ENCODE measurements at regions not wholly inside any gene's neighbourhood (a gene's known extent, or its start where the extent isn't known, plus 50 kb on each side); places are given as distances from the start of the nearest gene placed in this dataset.

- TF ChIP-seq RAD21 (IDR thresholded peaks at IDR 0.05; ENCODE audit: low read depth) (no peak), CEBPB (IDR thresholded peaks at IDR 0.05) (no peak), FOXM1 (IDR thresholded peaks at IDR 0.05; ENCODE audit: borderline replicate concordance, low read depth) (no peak), YY1 (IDR thresholded peaks at IDR 0.05; ENCODE audit: low read depth) (no peak), TCF12 (IDR thresholded peaks at IDR 0.05; ENCODE audit: low read depth) (no peak), MAX (IDR thresholded peaks at IDR 0.05) (no peak), EGR1 (IDR thresholded peaks at IDR 0.05) (no peak)
These were observed 198.8 kb upstream of the C2CD4B start for GRCh38 chr15:62363913-62364312.
